Skeletal muscle tissue (tissue), 3 donors: ENCODE measurements at regions not wholly inside any gene's neighbourhood (a gene's known extent, or its start where the extent isn't known, plus 50 kb on each side); places are given as distances from the start of the nearest gene placed in this dataset.
A peak's percentile ranks its signal among the peaks of the same experiment; 100 is the strongest.

Experiments
- H3K27ac ChIP-seq: one replicate; pipeline ENCODE4 v1.7.0; 2013; ENCODE audit warnings: mild to moderate bottlenecking, low read depth, low read length, inconsistent platforms
- H3K27me3 ChIP-seq, 3 donors: one replicate each; pipeline ENCODE4 v1.7.0; 2013; ENCODE audit warnings: low read length in 3 of 3; ENCODE audit not compliant: control insufficient read depth in 3 of 3, insufficient read depth in 3 of 3
- H3K36me3 ChIP-seq, 3 donors: one replicate each; pipeline ENCODE4 v1.7.0; 2013; ENCODE audit warnings: low read length in 3 of 3; ENCODE audit not compliant: control insufficient read depth in 3 of 3, insufficient read depth in 3 of 3
- H3K4me1 ChIP-seq, 3 donors: one replicate each; pipeline ENCODE4 v1.7.0; 2013; ENCODE audit warnings: low read length in 3 of 3, mild to moderate bottlenecking in 3 of 3; ENCODE audit not compliant: control insufficient read depth in 3 of 3, insufficient read depth in 3 of 3
- H3K4me3 ChIP-seq, 3 donors: one replicate each; pipeline ENCODE4 v1.7.0; 2013; ENCODE audit warnings: low read length in 3 of 3
- H3K9ac ChIP-seq, 3 donors: one replicate each; pipeline ENCODE4 v1.7.0; 2013; ENCODE audit warnings: low read length in 3 of 3, mild to moderate bottlenecking in 3 of 3, moderate library complexity in 2 of 3, low read depth in 1 of 3
- H3K9me3 ChIP-seq, 3 donors: one replicate each; pipeline ENCODE4 v1.7.0; 2013; ENCODE audit warnings: low read length in 3 of 3; ENCODE audit not compliant: control insufficient read depth in 3 of 3
- donor health status: Osteomylitis.

DNA sequence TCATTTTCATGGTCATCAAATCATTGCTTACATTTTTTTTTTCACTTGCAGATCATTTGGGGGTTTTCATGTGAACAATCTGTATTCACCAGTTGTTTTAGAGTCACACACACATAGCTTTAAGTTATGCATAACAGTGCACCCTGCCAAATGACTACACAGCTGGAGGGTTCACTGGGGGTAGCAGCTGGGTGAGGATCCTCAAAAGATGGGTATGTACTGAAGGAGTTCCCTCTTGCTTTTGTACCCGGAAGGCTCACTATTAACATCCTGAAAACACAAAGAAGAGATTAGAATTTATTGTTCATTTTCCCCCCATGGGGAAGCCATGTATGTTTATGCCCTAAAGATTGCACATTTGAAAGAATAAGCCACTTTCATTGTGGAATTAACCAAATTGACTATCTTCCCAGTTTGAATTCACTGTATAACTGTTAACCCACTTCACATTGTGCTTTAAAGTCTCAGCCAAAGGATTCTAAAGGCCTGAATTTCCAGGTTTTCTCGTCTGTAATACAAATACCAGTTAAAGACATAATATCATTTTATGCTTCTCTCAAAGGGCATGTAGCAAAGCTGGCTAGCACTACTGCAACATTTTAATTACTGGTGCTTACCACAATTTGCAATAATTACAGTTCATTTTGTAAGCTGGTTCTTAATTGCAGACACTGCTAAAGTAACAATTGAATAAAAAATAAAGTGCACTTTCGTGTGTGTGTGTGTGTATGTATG is 466.4 kb upstream of the MEF2C start:
- H3K9me3 ChIP-seq, result no peaks in the 10 kb centered on the region
- no peak overlapping the region for H3K9ac ChIP-seq
- H3K27me3 ChIP-seq, result no peaks in the 10 kb centered on the region
- H3K27ac ChIP-seq, result no peak overlapping the region
- no peak overlapping the region for H3K4me3 ChIP-seq
- no peaks in the 10 kb centered on the region for H3K4me1 ChIP-seq
- no peaks in the 10 kb centered on the region for H3K36me3 ChIP-seq

DNA sequence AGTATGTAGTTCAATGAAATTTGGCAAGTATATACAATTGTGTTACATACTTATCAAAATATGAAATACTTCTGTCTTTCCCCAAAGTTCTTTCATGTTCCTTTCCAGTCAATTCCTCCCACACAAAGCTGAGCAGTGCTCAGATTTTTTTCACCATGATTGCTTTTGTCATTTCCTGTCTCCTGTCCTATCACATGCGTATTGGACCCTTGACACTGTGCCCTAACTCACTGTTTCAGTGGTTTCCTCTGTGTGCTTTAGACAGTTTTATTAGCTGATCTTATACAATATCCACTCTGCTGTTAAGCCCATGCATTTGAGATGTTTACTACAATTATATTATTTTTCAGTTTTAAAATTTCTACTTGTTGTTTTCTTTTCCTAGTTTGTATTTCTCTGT is 463.6 kb upstream of the MEF2C start:
- Histone ChIP-seq H3K4me3 (no peak overlapping the region), H3K36me3 (no peaks in the 10 kb centered on the region), H3K9me3 (no peaks in the 10 kb centered on the region), H3K9ac (no peak overlapping the region), H3K27ac (no peak overlapping the region), H3K27me3 (no peaks in the 10 kb centered on the region), H3K4me1 (no peaks in the 10 kb centered on the region)

DNA sequence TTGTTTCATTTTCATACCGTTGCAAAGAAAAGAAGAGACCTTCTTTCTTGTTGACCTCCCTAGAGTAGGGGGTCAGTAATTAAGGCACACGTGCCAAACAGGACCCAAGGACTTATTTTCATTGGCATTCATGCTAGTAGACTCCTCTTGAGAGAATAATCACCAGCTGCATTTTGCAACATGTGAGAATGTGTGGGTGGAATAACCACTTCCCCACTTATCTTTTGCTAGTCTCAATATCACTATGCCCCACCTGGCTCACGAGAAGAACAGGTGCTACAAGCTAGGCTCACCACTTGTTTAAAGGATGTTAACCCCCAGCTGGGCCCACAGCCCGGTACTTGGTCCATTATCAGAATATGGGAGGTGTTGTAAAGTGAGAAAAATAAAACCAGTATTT is 460.7 kb upstream of the MEF2C start:
- H3K27me3 ChIP-seq, result no peaks in the 10 kb centered on the region
- no peak overlapping the region for H3K4me3 ChIP-seq
- H3K9me3 ChIP-seq, result no peaks in the 10 kb centered on the region
- H3K4me1 ChIP-seq, result no peaks in the 10 kb centered on the region
- H3K36me3 ChIP-seq, result no peaks in the 10 kb centered on the region
- no peak overlapping the region for H3K9ac ChIP-seq
- H3K27ac ChIP-seq, result no peak overlapping the region

DNA sequence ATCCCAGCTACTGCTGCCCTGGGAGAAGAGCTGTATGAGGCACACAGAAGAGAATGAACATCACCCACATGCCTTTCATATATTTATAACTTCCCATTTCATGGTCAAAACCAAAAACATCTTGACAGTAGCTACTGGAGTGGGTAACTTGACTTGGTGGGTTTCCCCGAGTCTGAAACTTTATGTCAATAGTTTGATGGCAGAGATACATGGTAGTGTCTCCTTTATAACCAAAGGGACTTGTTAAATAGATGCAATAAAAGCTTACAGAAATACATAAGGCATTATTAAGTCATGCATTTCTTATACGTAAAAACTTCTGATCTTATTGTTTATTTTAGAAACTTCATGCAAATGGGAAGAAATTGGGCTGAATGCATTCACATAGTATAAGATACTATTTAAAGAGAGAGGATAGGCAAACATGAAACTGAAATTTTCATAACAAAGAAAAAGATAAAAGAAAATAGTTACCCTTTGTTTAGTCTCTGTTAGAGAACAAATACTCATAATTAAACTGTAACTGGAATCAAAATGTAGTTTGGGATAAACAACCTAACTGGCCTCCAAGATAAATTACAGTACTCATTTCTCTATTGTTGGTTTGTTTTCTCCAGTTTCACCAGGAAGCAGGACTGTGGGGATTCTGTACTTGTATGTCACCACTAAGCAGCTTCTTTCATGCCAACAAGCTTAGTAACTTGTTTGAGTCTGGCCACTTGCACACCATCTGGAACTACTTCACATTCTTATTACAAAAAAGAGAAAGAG is 459.3 kb upstream of the MEF2C start:
- H3K27ac ChIP-seq, result no peak overlapping the region
- no peak overlapping the region for H3K4me3 ChIP-seq
- no peaks in the 10 kb centered on the region for H3K36me3 ChIP-seq
- H3K9ac ChIP-seq, result no peak overlapping the region
- no peaks in the 10 kb centered on the region for H3K27me3 ChIP-seq
- no peaks in the 10 kb centered on the region for H3K4me1 ChIP-seq
- H3K9me3 ChIP-seq, result no peaks in the 10 kb centered on the region

DNA sequence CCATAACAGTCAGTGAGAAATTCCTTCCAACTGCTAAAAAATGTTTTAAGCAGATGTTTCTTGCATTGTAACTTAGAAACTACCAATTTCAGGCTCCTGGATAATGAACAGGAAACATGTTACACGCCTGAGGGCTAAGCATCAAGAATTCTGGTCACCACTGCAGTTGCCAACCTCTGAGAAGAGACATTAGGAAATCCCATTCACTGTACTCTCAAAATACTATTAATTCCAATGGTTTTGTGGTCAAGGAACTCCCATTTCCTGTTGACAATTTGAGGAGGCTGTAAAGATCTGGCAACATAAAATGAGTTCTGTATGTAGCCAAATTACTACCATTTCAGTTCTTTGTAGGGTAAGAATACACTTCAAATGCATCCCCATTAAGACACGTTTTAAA is 456.0 kb upstream of the MEF2C start:
- H3K27me3 ChIP-seq, result no peaks in the 10 kb centered on the region
- no peak overlapping the region for H3K27ac ChIP-seq
- no peaks in the 10 kb centered on the region for H3K4me1 ChIP-seq
- no peak overlapping the region for H3K9ac ChIP-seq
- no peaks in the 10 kb centered on the region for H3K9me3 ChIP-seq
- H3K36me3 ChIP-seq, result no peaks in the 10 kb centered on the region
- H3K4me3 ChIP-seq, result no peak overlapping the region

DNA sequence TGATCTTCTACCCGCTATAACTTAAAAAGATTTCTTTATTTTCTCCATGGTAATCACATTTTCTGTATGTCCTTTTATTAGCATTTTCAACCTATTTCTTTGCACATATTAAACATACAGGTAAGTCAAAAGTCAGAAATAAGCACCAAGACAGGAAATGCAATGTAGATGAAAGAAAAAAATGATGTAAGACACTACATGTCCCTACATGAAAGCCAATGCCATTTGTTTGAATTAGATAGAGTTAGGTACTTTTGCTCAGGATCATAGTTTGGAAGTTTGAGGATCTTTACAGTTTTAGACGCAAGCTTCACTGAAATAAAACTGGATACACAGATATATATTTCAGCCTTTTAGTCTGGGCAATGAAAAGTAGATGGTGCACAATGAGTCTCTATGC is 453.1 kb upstream of the MEF2C start:
- no peak overlapping the region for H3K4me3 ChIP-seq
- no peaks in the 10 kb centered on the region for H3K9me3 ChIP-seq
- no peaks in the 10 kb centered on the region for H3K4me1 ChIP-seq
- H3K36me3 ChIP-seq, result no peaks in the 10 kb centered on the region
- H3K27me3 ChIP-seq, result no peaks in the 10 kb centered on the region
- H3K9ac ChIP-seq, result no peak overlapping the region
- H3K27ac ChIP-seq, result no peak overlapping the region

DNA sequence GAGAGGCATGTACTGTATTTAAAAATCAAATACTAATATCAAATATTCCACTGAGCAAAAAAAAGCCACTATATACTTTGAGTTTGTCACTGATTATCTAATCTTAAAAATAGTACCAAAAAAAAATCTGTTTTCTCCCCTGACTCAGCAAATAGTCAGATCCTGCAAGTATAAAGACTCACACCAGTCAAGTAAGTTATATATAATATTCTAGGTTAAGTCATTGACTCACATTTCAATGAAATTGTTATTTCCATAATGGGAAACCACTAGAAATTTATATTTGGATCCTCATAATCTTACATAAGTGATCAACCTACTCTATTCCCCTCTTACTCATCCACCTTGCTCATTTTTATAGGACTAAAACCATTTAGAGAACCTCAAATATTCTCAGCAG is 447.2 kb upstream of the MEF2C start:
- no peaks in the 10 kb centered on the region for H3K27me3 ChIP-seq
- no peaks in the 10 kb centered on the region for H3K36me3 ChIP-seq
- no peak overlapping the region for H3K9ac ChIP-seq
- no peaks in the 10 kb centered on the region for H3K9me3 ChIP-seq
- no peak overlapping the region for H3K4me3 ChIP-seq
- no peak overlapping the region for H3K27ac ChIP-seq
- H3K4me1 ChIP-seq, result no peaks in the 10 kb centered on the region

DNA sequence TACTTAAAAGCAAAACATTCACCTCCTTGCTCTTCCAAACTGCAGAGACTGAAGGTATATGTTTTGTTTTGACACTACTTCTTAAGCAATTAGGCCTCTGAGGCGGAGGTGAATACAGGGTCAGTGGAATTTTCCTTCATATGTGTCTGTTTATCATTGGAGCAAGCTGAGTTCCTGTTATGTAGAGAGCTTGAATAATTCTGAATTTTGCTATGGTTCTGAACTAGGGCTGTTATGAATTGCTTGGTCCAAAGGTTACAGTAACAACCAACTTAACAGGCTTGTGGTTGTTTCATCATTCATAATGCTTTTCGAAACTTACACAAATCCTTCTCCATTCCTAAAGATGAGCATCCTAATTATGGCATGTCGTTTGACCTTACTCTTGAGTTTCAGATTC is 444.6 kb upstream of the MEF2C start:
- Histone ChIP-seq H3K4me3 (no peak overlapping the region), H3K9ac (no peak overlapping the region), H3K9me3 (no peaks in the 10 kb centered on the region), H3K27ac (no peak overlapping the region), H3K27me3 (no peaks in the 10 kb centered on the region), H3K4me1 (no peaks in the 10 kb centered on the region), H3K36me3 (no peaks in the 10 kb centered on the region)

DNA sequence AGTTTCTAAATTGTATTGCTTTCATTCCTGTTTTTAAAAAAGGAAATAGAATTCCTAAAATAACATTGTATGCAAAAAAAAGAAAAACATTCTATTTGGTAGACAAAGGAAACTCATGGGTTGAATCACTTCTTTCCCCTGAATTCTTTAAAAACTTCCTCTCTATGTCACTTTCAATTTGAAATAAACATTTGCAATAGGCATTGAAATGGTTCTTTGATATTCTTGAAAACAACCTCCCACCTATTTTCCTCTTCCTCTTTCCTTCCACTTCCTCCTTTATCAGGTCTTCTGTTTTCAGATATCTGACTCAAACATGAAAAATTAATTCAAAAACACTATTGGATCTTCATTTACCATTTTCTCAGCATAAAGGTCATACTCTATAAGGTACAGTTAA is 442.0 kb upstream of the MEF2C start:
- Histone ChIP-seq H3K36me3 (no peaks in the 10 kb centered on the region), H3K4me1 (no peaks in the 10 kb centered on the region), H3K27ac (no peak overlapping the region)

DNA sequence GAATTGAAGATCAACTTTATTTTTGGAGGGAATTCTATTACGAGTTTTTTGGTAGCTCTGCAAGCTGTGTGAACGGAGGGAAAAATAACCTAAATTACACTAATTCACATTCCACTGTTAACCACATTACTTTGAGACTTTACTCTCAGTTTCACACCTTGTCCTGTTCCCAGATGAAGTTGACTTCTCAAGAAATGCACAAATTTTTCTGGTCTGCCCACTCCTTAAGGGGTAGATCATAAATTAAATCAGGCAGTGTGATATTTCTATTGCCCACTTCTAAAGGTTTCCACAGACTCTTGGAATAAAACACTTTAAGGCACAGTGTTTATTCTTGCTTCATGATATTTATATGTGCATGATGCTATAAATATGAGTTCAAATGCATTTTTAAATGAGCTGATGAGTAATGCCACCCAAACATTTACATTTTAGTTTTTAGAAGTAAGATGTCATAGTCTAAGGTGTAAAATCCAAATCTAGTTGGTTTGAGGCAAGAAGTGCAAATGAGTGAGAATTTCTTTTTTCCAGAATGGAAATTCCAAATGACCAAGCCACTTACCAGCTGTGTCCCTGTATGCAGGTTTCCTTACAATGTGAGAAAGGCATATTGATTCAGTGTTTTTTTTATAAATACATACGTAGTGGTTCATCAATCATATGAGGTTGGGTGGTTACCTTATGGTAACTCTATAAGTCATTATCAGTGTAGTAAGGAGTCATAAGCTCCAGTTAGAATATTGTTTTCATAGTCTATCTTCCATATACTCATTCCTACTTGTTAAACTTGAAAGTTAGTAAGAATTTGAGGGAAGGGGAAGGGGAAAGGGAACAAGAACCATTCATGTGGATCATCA is 437.7 kb upstream of the MEF2C start:
- no peaks in the 10 kb centered on the region for H3K27me3 ChIP-seq
- no peaks in the 10 kb centered on the region for H3K4me1 ChIP-seq
- H3K9me3 ChIP-seq, result no peaks in the 10 kb centered on the region
- no peak overlapping the region for H3K9ac ChIP-seq
- no peak overlapping the region for H3K4me3 ChIP-seq
- H3K36me3 ChIP-seq, result no peaks in the 10 kb centered on the region
- H3K27ac ChIP-seq, result no peak overlapping the region

More for the DNA sequence above, 442.0 kb upstream of the MEF2C start:
- Histone ChIP-seq H3K27me3 (no peaks in the 10 kb centered on the region), H3K9me3 (no peaks in the 10 kb centered on the region), H3K4me3 (no peak overlapping the region), H3K9ac (peak overlapping the region in 1 of 3 donors; percentile 12)
